ENCODE measurements at regions not wholly inside any gene's neighbourhood (a gene's known extent, or its start where the extent isn't known, plus 50 kb on each side); places are given as distances from the start of the nearest gene placed in this dataset.

GRCh38 chr6:148086386-148086785, 256.3 kb upstream of the SASH1 start:
- no peak for DNase-seq (ENCODE audit: low read depth)
- H3K4me3 ChIP-seq (ENCODE audit: low read depth, low read length), result no peak overlapping the region
- no peak for TF ChIP-seq CTCF (IDR thresholded peaks at IDR 0.05; ENCODE audit: low read depth, low read length, missing control alignments)

- H3K4me3 ChIP-seq (ENCODE audit: low read depth, low read length), result no peak overlapping the region
- no peak for TF ChIP-seq CTCF (IDR thresholded peaks at IDR 0.05; ENCODE audit: low read depth, low read length, missing control alignments)
- no peak for DNase-seq (ENCODE audit: low read depth)
Measured at GRCh38 chr6:148086843-148087242, 255.8 kb upstream of the SASH1 start.

GRCh38 chr6:148087659-148088058, 255.0 kb upstream of the SASH1 start:
- no peak overlapping the region for H3K4me3 ChIP-seq (ENCODE audit: low read depth, low read length)
- no peak for TF ChIP-seq CTCF (IDR thresholded peaks at IDR 0.05; ENCODE audit: low read depth, low read length, missing control alignments)
- DNase-seq (ENCODE audit: low read depth), result no peak

GRCh38 chr6:148090326-148090725, 252.3 kb upstream of the SASH1 start:
- no peak overlapping the region for H3K4me3 ChIP-seq (ENCODE audit: low read depth, low read length)
- no peak for TF ChIP-seq CTCF (IDR thresholded peaks at IDR 0.05; ENCODE audit: low read depth, low read length, missing control alignments)
- no peak for DNase-seq (ENCODE audit: low read depth)

- TF ChIP-seq CTCF (IDR thresholded peaks at IDR 0.05; ENCODE audit: low read depth, low read length, missing control alignments), result no peak
- no peak overlapping the region for H3K4me3 ChIP-seq (ENCODE audit: low read depth, low read length)
- no peak for DNase-seq (ENCODE audit: low read depth)
Measured at GRCh38 chr6:148091394-148091793, 251.2 kb upstream of the SASH1 start.

GRCh38 chr6:148103436-148103835, 239.2 kb upstream of the SASH1 start:
- DNase-seq (ENCODE audit: low read depth), result no peak
- no peak overlapping the region for H3K4me3 ChIP-seq (ENCODE audit: low read depth, low read length)
- TF ChIP-seq CTCF (IDR thresholded peaks at IDR 0.05; ENCODE audit: low read depth, low read length, missing control alignments), result no peak

GRCh38 chr6:148104131-148104530, 238.5 kb upstream of the SASH1 start:
- no peak for TF ChIP-seq CTCF (IDR thresholded peaks at IDR 0.05; ENCODE audit: low read depth, low read length, missing control alignments)
- no peak overlapping the region for H3K4me3 ChIP-seq (ENCODE audit: low read depth, low read length)
- no peak for DNase-seq (ENCODE audit: low read depth)

All from GM12864 (cell line).